Neuronal stem cell (in vitro differentiated cells): ENCODE measurements at regions not wholly inside any gene's neighbourhood (a gene's known extent, or its start where the extent isn't known, plus 50 kb on each side); places are given as distances from the start of the nearest gene placed in this dataset.

ENCODE experiments used
- DNase-seq: peaks from one replicate; pipeline ENCODE4 v3.0.0-alpha.2; 2013; ENCODE audit warnings: low spot score
- H2AFZ ChIP-seq: one replicate; pipeline ENCODE4 v1.6.1; 2013; ENCODE audit warnings: mild to moderate bottlenecking, low read length, inconsistent platforms
- H2AK5ac ChIP-seq: 2 replicates; pipeline ENCODE4 v1.6.1; 2013; ENCODE audit warnings: low read depth, mild to moderate bottlenecking, inconsistent platforms, low read length, moderate library complexity, mixed read lengths
- H2BK120ac ChIP-seq: 2 replicates; pipeline ENCODE4 v1.6.1; 2013; ENCODE audit warnings: low read depth, mild to moderate bottlenecking, inconsistent platforms, low read length, moderate library complexity, mixed read lengths
- H2BK12ac ChIP-seq: one replicate; pipeline ENCODE4 v1.6.1; 2013; ENCODE audit warnings: low read length, inconsistent platforms
- H2BK15ac ChIP-seq: 2 replicates; pipeline ENCODE4 v1.6.1; 2013; ENCODE audit warnings: mild to moderate bottlenecking, low read length, inconsistent platforms, mixed read lengths
- H2BK5ac ChIP-seq: one replicate; pipeline ENCODE4 v1.6.1; 2013; ENCODE audit warnings: inconsistent platforms, mild to moderate bottlenecking, low read length, moderate library complexity
- H3K14ac ChIP-seq: one replicate; pipeline ENCODE4 v1.6.1; 2013; ENCODE audit warnings: low read length, inconsistent platforms
- H3K18ac ChIP-seq: 2 replicates; pipeline ENCODE4 v1.6.1; 2013; ENCODE audit warnings: low read length, inconsistent platforms
- H3K23ac ChIP-seq: 2 replicates; pipeline ENCODE4 v1.6.1; 2013; ENCODE audit warnings: low read depth, mild to moderate bottlenecking, mixed read lengths, low read length, inconsistent platforms; ENCODE audit not compliant: poor library complexity
- H3K27ac ChIP-seq: replicated peaks from 3 replicates; pipeline ENCODE4 v1.5.1; 2013; ENCODE audit warnings: low read length, inconsistent platforms
- H3K27me3 ChIP-seq, 3 experiments: 2 replicates each; pipeline ENCODE4 v1.6.1; 2013; ENCODE audit warnings: low read length in 3 of 3, mild to moderate bottlenecking in 2 of 3, inconsistent platforms in 1 of 3, low read depth in 1 of 3, mixed read lengths in 1 of 3, moderate library complexity in 1 of 3; ENCODE audit not compliant: control insufficient read depth in 3 of 3, insufficient read depth in 3 of 3
- H3K36me3 ChIP-seq, 2 donors: replicated peaks in 1 of 2; 2 replicates each; pipeline ENCODE4 v1.6.1; 2013; ENCODE audit warnings: low read length in 2 of 2; ENCODE audit not compliant: control insufficient read depth in 2 of 2, insufficient read depth in 2 of 2
- H3K4ac ChIP-seq: 2 replicates; pipeline ENCODE4 v1.6.1; 2013; ENCODE audit warnings: inconsistent platforms, mild to moderate bottlenecking, low read length, moderate library complexity
- H3K4me1 ChIP-seq, 2 donors: 1 replicate in 1 of 2; 2 replicates in 1 of 2; pipeline ENCODE4 v1.6.1; 2013; ENCODE audit warnings: low read length in 2 of 2, low read depth in 1 of 2; ENCODE audit not compliant: control insufficient read depth in 2 of 2, insufficient read depth in 1 of 2
- H3K4me2 ChIP-seq: one replicate; pipeline ENCODE4 v1.6.1; 2013; ENCODE audit warnings: mild to moderate bottlenecking, low read length, inconsistent platforms; ENCODE audit not compliant: insufficient read depth, poor library complexity, severe bottlenecking
- H3K4me3 ChIP-seq, 2 donors: 2 replicates each; pipeline ENCODE4 v1.5.1; 2013; ENCODE audit warnings: low read length in 2 of 2, mild to moderate bottlenecking in 2 of 2, inconsistent platforms in 1 of 2, moderate library complexity in 1 of 2
- H3K79me1 ChIP-seq: one replicate; pipeline ENCODE4 v1.6.1; 2013; ENCODE audit warnings: low read depth, mild to moderate bottlenecking, inconsistent platforms, low read length, moderate library complexity
- H3K9ac ChIP-seq: one replicate; pipeline ENCODE4 v1.6.1; 2013; ENCODE audit warnings: mild to moderate bottlenecking, low read depth, low read length, inconsistent platforms; ENCODE audit not compliant: poor library complexity
- H3K9me3 ChIP-seq, 2 donors: replicated peaks in 1 of 2; 2 replicates each; pipeline versions ENCODE3 to v1.6.1; 2013; ENCODE audit warnings: low read length in 2 of 2, mild to moderate bottlenecking in 2 of 2, inconsistent platforms in 1 of 2, low read depth in 1 of 2, mixed read lengths in 1 of 2, moderate library complexity in 1 of 2; ENCODE audit not compliant: control insufficient read depth in 2 of 2, insufficient read depth in 1 of 2
- H4K8ac ChIP-seq: one replicate; pipeline ENCODE4 v1.6.1; 2013; ENCODE audit warnings: low read depth, mild to moderate bottlenecking, inconsistent platforms, low read length, moderate library complexity
- H4K91ac ChIP-seq: one replicate; pipeline ENCODE4 v1.6.1; 2013; ENCODE audit warnings: low read length, low read depth, mild to moderate bottlenecking, inconsistent platforms; ENCODE audit not compliant: poor library complexity
- WGBS, 2 donors: extraction: QIAGEN DNeasy Blood & Tissue Kit; methylation state at CpG; one replicate each; pipeline ENCODE4 v1.1.7; 2013; ENCODE audit warnings: missing lambda C conversion rate in 2 of 2, mixed read lengths in 1 of 2; ENCODE audit not compliant: insufficient read length in 2 of 2, insufficient replicate concordance in 1 of 2; ENCODE audit errors: extremely low coverage in 2 of 2; 5-methylcytosine and 5-hydroxymethylcytosine counted together

GRCh38 chr4:23009093-23009492 lies 316.4 kb downstream of the GBA3 start:
- H3K4ac ChIP-seq: no peak overlapping the region
- no peak overlapping the region for H2AK5ac ChIP-seq
- H3K9ac ChIP-seq: no peak overlapping the region
- no peak overlapping the region for H4K8ac ChIP-seq
- H3K14ac ChIP-seq: no peak overlapping the region
- no peak overlapping the region for H2BK120ac ChIP-seq
- no peaks in the 10 kb centered on the region for H3K36me3 ChIP-seq
- no peak overlapping the region for H3K4me3 ChIP-seq
- H3K18ac ChIP-seq: no peak overlapping the region
- H2BK12ac ChIP-seq: no peak overlapping the region
- H3K23ac ChIP-seq: no peak overlapping the region
- H3K9me3 ChIP-seq: peaks cover 0 to 5% of the 10 kb centered on the region in 2 donors
- no peak overlapping the region for H3K4me2 ChIP-seq
- no peak overlapping the region for H2BK15ac ChIP-seq
- H3K27ac ChIP-seq: no peak overlapping the region
- H2BK5ac ChIP-seq: no peak overlapping the region
- H4K91ac ChIP-seq: no peak overlapping the region
- no peak for DNase-seq
- H3K27me3 ChIP-seq: no peaks in the 10 kb centered on the region
- no peak overlapping the region for H2AFZ ChIP-seq
- no peaks in the 10 kb centered on the region for H3K79me1 ChIP-seq
- H3K4me1 ChIP-seq: no peaks in the 10 kb centered on the region

- no peaks in the 10 kb centered on the region for H3K79me1 ChIP-seq
- no peak overlapping the region for H4K8ac ChIP-seq
- DNase-seq: no peak
- no peak overlapping the region for H2BK15ac ChIP-seq
- H3K18ac ChIP-seq: no peak overlapping the region
- H3K4ac ChIP-seq: no peak overlapping the region
- H2BK120ac ChIP-seq: no peak overlapping the region
- no peaks in the 10 kb centered on the region for H3K36me3 ChIP-seq
- peaks cover 0 to 5% of the 10 kb centered on the region in 2 donors for H3K9me3 ChIP-seq
- H3K27me3 ChIP-seq: no peaks in the 10 kb centered on the region
- H2AFZ ChIP-seq: no peak overlapping the region
- no peak overlapping the region for H4K91ac ChIP-seq
- no peak overlapping the region for H2AK5ac ChIP-seq
- no peak overlapping the region for H3K14ac ChIP-seq
- no peaks in the 10 kb centered on the region for H3K4me1 ChIP-seq
- H3K4me3 ChIP-seq: no peak overlapping the region
- no peak overlapping the region for H3K27ac ChIP-seq
- H3K4me2 ChIP-seq: no peak overlapping the region
- no peak overlapping the region for H3K9ac ChIP-seq
- H2BK12ac ChIP-seq: no peak overlapping the region
- no peak overlapping the region for H3K23ac ChIP-seq
- no peak overlapping the region for H2BK5ac ChIP-seq
These were observed 314.0 kb downstream of the GBA3 start for GRCh38 chr4:23006756-23007155.

GRCh38 chr4:23005691-23006090 lies 313.0 kb downstream of the GBA3 start:
- Histone ChIP-seq H3K27me3 (no peaks in the 10 kb centered on the region), H3K23ac (no peak overlapping the region), H4K91ac (no peak overlapping the region), H3K4me2 (no peak overlapping the region), H3K36me3 (no peaks in the 10 kb centered on the region), H3K79me1 (no peaks in the 10 kb centered on the region), H4K8ac (no peak overlapping the region), H2BK12ac (no peak overlapping the region), H3K4me1 (no peaks in the 10 kb centered on the region), H3K9ac (no peak overlapping the region), H3K18ac (no peak overlapping the region), H2BK5ac (no peak overlapping the region), H3K9me3 (peaks cover 0 to 5% of the 10 kb centered on the region in 2 donors), H3K4me3 (no peak overlapping the region), H3K4ac (no peak overlapping the region), H2BK15ac (no peak overlapping the region), H2AFZ (no peak overlapping the region), H2BK120ac (no peak overlapping the region), H3K14ac (no peak overlapping the region), H2AK5ac (no peak overlapping the region), H3K27ac (no peak overlapping the region)
- DNase-seq: no peak
- WGBS, 2 donors: no CpG with 5 or more reads among the region's 1 CpG

GRCh38 chr4:23001478-23001877 lies 308.7 kb downstream of the GBA3 start:
- no peak overlapping the region for H2BK5ac ChIP-seq
- no peak overlapping the region for H4K8ac ChIP-seq
- no peak overlapping the region for H3K18ac ChIP-seq
- no peaks in the 10 kb centered on the region for H3K79me1 ChIP-seq
- no peak overlapping the region for H3K4me2 ChIP-seq
- no peak for DNase-seq
- no peak overlapping the region for H3K23ac ChIP-seq
- H3K4me1 ChIP-seq: no peaks in the 10 kb centered on the region
- H3K9me3 ChIP-seq: no peaks in the 10 kb centered on the region
- H3K27me3 ChIP-seq: no peaks in the 10 kb centered on the region
- no peak overlapping the region for H3K4ac ChIP-seq
- WGBS, 2 donors: no CpG with 5 or more reads among the region's 2 CpGs
- no peak overlapping the region for H2BK120ac ChIP-seq
- peak overlapping the region; percentile 18 for H2AFZ ChIP-seq
- no peaks in the 10 kb centered on the region for H3K36me3 ChIP-seq
- no peak overlapping the region for H3K4me3 ChIP-seq
- H2BK15ac ChIP-seq: no peak overlapping the region
- no peak overlapping the region for H4K91ac ChIP-seq
- no peak overlapping the region for H3K14ac ChIP-seq
- no peak overlapping the region for H3K9ac ChIP-seq
- H2AK5ac ChIP-seq: no peak overlapping the region
- H2BK12ac ChIP-seq: no peak overlapping the region
- H3K27ac ChIP-seq: no peak overlapping the region
